A673 (cell line): ENCODE measurements at regions not wholly inside any gene's neighbourhood (a gene's known extent, or its start where the extent isn't known, plus 50 kb on each side); places are given as distances from the start of the nearest gene placed in this dataset.
"Not testable (repeated sequence)": the region's sequence is repeated elsewhere in the genome, so short reads cannot be mapped to it uniquely, and the experiment has no call there.

Experiments
- EZH2 ChIP-seq: fragments of 200-600 bp; sonication (generic); IDR thresholded peaks from 2 replicates; pipeline ENCODE4 v1.6.1; 2017; ENCODE audit warnings: borderline replicate concordance, low read depth, mild to moderate bottlenecking, mixed read lengths, antibody characterized with exemption, low read length; ENCODE audit not compliant: poor library complexity, severe bottlenecking
- TF ChIP-seq, protein P1 (sequence below): fragments of 300-800, 200-600 bp; sonication (generic); conservative IDR thresholded peaks from 2 replicates; pipeline ENCODE4 v1.5.1; 2017; ENCODE audit warnings: low read depth, mild to moderate bottlenecking, antibody characterized with exemption, low read length, moderate library complexity, mixed read lengths

DNA sequence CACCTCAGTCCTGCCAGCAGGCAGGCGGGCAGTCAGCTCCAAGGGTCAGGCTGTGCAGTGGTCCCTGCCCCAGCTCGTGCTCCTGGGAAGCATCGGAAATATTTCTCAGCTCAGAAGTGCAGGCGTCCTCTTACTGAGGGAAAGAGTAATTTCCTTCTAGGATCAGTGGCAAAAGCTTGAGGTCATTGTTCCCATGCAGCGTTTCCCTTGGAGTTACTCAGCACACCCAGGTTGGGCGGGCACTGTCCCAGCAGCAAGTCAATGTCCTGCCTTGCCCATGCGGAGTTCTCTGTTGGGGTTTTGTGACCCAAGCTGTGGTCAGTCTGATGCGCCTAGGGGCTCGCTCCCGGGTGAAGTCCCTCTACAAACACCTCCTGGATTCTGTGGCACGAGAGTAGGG is 69.4 kb upstream of the CRYM start:
- TF ChIP-seq, protein P1, sequence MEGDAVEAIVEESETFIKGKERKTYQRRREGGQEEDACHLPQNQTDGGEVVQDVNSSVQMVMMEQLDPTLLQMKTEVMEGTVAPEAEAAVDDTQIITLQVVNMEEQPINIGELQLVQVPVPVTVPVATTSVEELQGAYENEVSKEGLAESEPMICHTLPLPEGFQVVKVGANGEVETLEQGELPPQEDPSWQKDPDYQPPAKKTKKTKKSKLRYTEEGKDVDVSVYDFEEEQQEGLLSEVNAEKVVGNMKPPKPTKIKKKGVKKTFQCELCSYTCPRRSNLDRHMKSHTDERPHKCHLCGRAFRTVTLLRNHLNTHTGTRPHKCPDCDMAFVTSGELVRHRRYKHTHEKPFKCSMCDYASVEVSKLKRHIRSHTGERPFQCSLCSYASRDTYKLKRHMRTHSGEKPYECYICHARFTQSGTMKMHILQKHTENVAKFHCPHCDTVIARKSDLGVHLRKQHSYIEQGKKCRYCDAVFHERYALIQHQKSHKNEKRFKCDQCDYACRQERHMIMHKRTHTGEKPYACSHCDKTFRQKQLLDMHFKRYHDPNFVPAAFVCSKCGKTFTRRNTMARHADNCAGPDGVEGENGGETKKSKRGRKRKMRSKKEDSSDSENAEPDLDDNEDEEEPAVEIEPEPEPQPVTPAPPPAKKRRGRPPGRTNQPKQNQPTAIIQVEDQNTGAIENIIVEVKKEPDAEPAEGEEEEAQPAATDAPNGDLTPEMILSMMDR: not testable (repeated sequence)
- TF ChIP-seq EZH2: not testable (repeated sequence)
